IMR-90 (cell line): ENCODE measurements at regions not wholly inside any gene's neighbourhood (a gene's known extent, or its start where the extent isn't known, plus 50 kb on each side); places are given as distances from the start of the nearest gene placed in this dataset.

Experiments used
- ATAC-seq: fragments of 200-7000 bp; cut with Tn5 transposase; 2 replicates; pipeline ENCODE4 v1.9.1; 2020; ENCODE audit warnings: low read depth, mild to moderate bottlenecking, moderate library complexity
- BruUV-seq: library from RNA; stranded (reverse); fragments of 400-500 nt; replicated peaks from 2 replicates; lab custom pipeline; 2021; lab: Mats Ljungman, UMichigan
- CTCF ChIA-PET: fragments of 300-600 bp; formaldehyde crosslinking; extraction: SDS; loops from one replicate; lab custom pipeline; 2021; ENCODE audit warnings: antibody characterized with exemption; lab: Yijun Ruan, JAX
- POLR2A ChIA-PET: fragments of 300-600 bp; sonication (Branson Sonifier 250); formaldehyde crosslinking; loops from one replicate; lab custom pipeline; 2022; ENCODE audit warnings: antibody characterized with exemption; ENCODE audit not compliant: unreplicated experiment; lab: Charles Lee
- DNase-seq: peaks from one replicate; pipeline ENCODE4 v3.0.0; 2013
- H2AFZ ChIP-seq: replicated peaks from 2 replicates; pipeline ENCODE3; 2013; ENCODE audit warnings: low read length, mild to moderate bottlenecking; ENCODE audit not compliant: poor library complexity
- H2AK5ac ChIP-seq: 2 replicates; pipeline ENCODE4 v1.6.1; 2013; ENCODE audit warnings: low read depth, low read length, inconsistent platforms
- H2AK9ac ChIP-seq: replicated peaks from 2 replicates; pipeline ENCODE3; 2013; ENCODE audit warnings: mild to moderate bottlenecking, low read depth, low read length, moderate library complexity; ENCODE audit not compliant: poor library complexity
- H2BK120ac ChIP-seq: 2 replicates; pipeline ENCODE4 v1.6.1; 2013; ENCODE audit warnings: low read depth, low read length, inconsistent platforms
- H2BK15ac ChIP-seq: 3 replicates; pipeline ENCODE4 v1.6.1; 2013; ENCODE audit warnings: low read depth, low read length, inconsistent platforms
- H2BK20ac ChIP-seq: 2 replicates; pipeline ENCODE4 v1.6.1; 2013; ENCODE audit warnings: low read depth, mild to moderate bottlenecking, inconsistent platforms, low read length, moderate library complexity
- H2BK5ac ChIP-seq: 2 replicates; pipeline ENCODE4 v1.6.1; 2013; ENCODE audit warnings: mild to moderate bottlenecking, low read depth, low read length, inconsistent platforms; ENCODE audit not compliant: poor library complexity, severe bottlenecking
- H3K14ac ChIP-seq: replicated peaks from 2 replicates; pipeline ENCODE4 v1.6.1; 2013; ENCODE audit warnings: low read depth, low read length, inconsistent platforms
- H3K18ac ChIP-seq: 2 replicates; pipeline ENCODE4 v1.6.1; 2013; ENCODE audit warnings: low read depth, low read length, control low read depth
- H3K23ac ChIP-seq: 2 replicates; pipeline ENCODE4 v1.6.1; 2013; ENCODE audit warnings: low read depth, low read length, inconsistent platforms
- H3K27ac ChIP-seq: 2 replicates; pipeline ENCODE4 v1.5.1; 2013; ENCODE audit warnings: mild to moderate bottlenecking, control low read depth, low read length; ENCODE audit not compliant: insufficient read depth
- H3K27me3 ChIP-seq: 2 replicates; pipeline ENCODE4 v1.6.1; 2013; ENCODE audit warnings: low read length; ENCODE audit not compliant: control insufficient read depth, insufficient read depth
- H3K36me3 ChIP-seq: 2 replicates; pipeline ENCODE4 v1.6.1; 2013; ENCODE audit warnings: low read length, mixed read lengths; ENCODE audit not compliant: control insufficient read depth, insufficient read depth
- H3K4ac ChIP-seq: 2 replicates; pipeline ENCODE4 v1.6.1; 2013; ENCODE audit warnings: low read depth, low read length, inconsistent platforms
- H3K4me1 ChIP-seq: 2 replicates; pipeline ENCODE4 v1.6.1; 2013; ENCODE audit warnings: low read length, mixed read lengths; ENCODE audit not compliant: control insufficient read depth, insufficient read depth
- H3K4me2 ChIP-seq: 2 replicates; pipeline ENCODE4 v1.6.1; 2013; ENCODE audit warnings: low read depth, mild to moderate bottlenecking, control low read depth, low read length, moderate library complexity
- H3K4me3 ChIP-seq: 2 replicates; pipeline ENCODE4 v1.5.1; 2013; ENCODE audit warnings: low read depth, mild to moderate bottlenecking, control low read depth, low read length, moderate library complexity; ENCODE audit not compliant: insufficient read depth
- H3K56ac ChIP-seq: 2 replicates; pipeline ENCODE4 v1.6.1; 2013; ENCODE audit warnings: low read length, inconsistent platforms; ENCODE audit not compliant: insufficient read depth; ENCODE audit errors: extremely low read depth
- H3K79me1 ChIP-seq, 2 experiments: 2 replicates each; pipeline ENCODE4 v1.6.1; 2013; ENCODE audit warnings: low read length in 2 of 2, inconsistent platforms in 1 of 2, low read depth in 1 of 2
- H3K9ac ChIP-seq: 2 replicates; pipeline ENCODE4 v1.6.1; 2013; ENCODE audit warnings: low read depth, low read length, control low read depth
- H3K9me1 ChIP-seq: 2 replicates; pipeline ENCODE4 v1.6.1; 2013; ENCODE audit warnings: low read length, inconsistent platforms; ENCODE audit not compliant: insufficient read depth
- H3K9me3 ChIP-seq: 2 replicates; pipeline ENCODE4 v1.6.1; 2013; ENCODE audit warnings: low read length; ENCODE audit not compliant: control insufficient read depth, insufficient read depth
- H4K20me1 ChIP-seq: 2 replicates; pipeline ENCODE4 v1.6.1; 2013; ENCODE audit warnings: low read length, inconsistent platforms; ENCODE audit not compliant: insufficient read depth
- H4K5ac ChIP-seq: 2 replicates; pipeline ENCODE4 v1.6.1; 2013; ENCODE audit warnings: mild to moderate bottlenecking, low read depth, low read length, control low read depth
- H4K8ac ChIP-seq, 2 experiments: 2 replicates each; pipeline ENCODE4 v1.6.1; 2013; ENCODE audit warnings: low read depth in 2 of 2, low read length in 2 of 2, control low read depth in 1 of 2, inconsistent platforms in 1 of 2
- H4K91ac ChIP-seq: 2 replicates; pipeline ENCODE4 v1.6.1; 2013; ENCODE audit warnings: low read depth, low read length, inconsistent platforms; ENCODE audit not compliant: insufficient read depth
- BHLHE40 ChIP-seq: fragments of 150-350 bp; IDR thresholded peaks from 2 replicates; pipeline ENCODE4 v1.6.1; 2016; ENCODE audit warnings: mild to moderate bottlenecking, low read depth, low read length
- CEBPB ChIP-seq: IDR thresholded peaks from 2 replicates; pipeline ENCODE4 v1.6.1; 2012; ENCODE audit warnings: low read depth, low read length, improper control_type of control experiment
- CHD1 ChIP-seq: IDR thresholded peaks from 2 replicates; pipeline ENCODE4 v1.6.1; 2012; ENCODE audit warnings: low read depth, low read length, improper control_type of control experiment
- CTCF ChIP-seq: conservative IDR thresholded peaks from 2 replicates; pipeline ENCODE4 v1.5.1; 2012; ENCODE audit warnings: mild to moderate bottlenecking, low read depth, low read length, improper control_type of control experiment
- ELK1 ChIP-seq: fragments of 150-350 bp; IDR thresholded peaks from 2 replicates; pipeline ENCODE4 v1.6.1; 2016; ENCODE audit warnings: low read depth, mild to moderate bottlenecking, low read length, moderate library complexity, borderline replicate concordance
- FOS ChIP-seq: fragments of 150-350 bp; IDR thresholded peaks from 2 replicates; pipeline ENCODE4 v1.6.1; 2016; ENCODE audit warnings: low read depth, low read length
- MAFK ChIP-seq: IDR thresholded peaks from 2 replicates; pipeline ENCODE4 v1.6.1; 2012; ENCODE audit warnings: low read depth, low read length, improper control_type of control experiment
- MAZ ChIP-seq: IDR thresholded peaks from 2 replicates; pipeline ENCODE4 v1.6.1; 2012; ENCODE audit warnings: low read depth, mild to moderate bottlenecking, low read length, improper control_type of control experiment, moderate library complexity, borderline replicate concordance
- MXI1 ChIP-seq: IDR thresholded peaks from 2 replicates; pipeline ENCODE4 v1.6.1; 2012; ENCODE audit warnings: low read depth, mild to moderate bottlenecking, low read length, moderate library complexity, borderline replicate concordance
- NFE2L2 ChIP-seq: fragments of 150-350 bp; IDR thresholded peaks from 2 replicates; pipeline ENCODE4 v1.6.1; 2016; ENCODE audit warnings: low read depth, mild to moderate bottlenecking, low read length
- POLR2A ChIP-seq: IDR thresholded peaks from 2 replicates; pipeline ENCODE4 v1.6.1; 2012; ENCODE audit warnings: mild to moderate bottlenecking, low read depth, low read length
- RAD21 ChIP-seq: IDR thresholded peaks from 2 replicates; pipeline ENCODE4 v1.6.1; 2012; ENCODE audit warnings: low read length, improper control_type of control experiment
- RCOR1 ChIP-seq: IDR thresholded peaks from 2 replicates; pipeline ENCODE4 v1.6.1; 2012; ENCODE audit warnings: mild to moderate bottlenecking, low read length, improper control_type of control experiment; ENCODE audit not compliant: insufficient replicate concordance
- RFX5 ChIP-seq: IDR thresholded peaks from 2 replicates; pipeline ENCODE4 v1.8.0; 2012; ENCODE audit warnings: low read depth, mild to moderate bottlenecking, low read length, moderate library complexity
- USF2 ChIP-seq: fragments of 150-350 bp; IDR thresholded peaks from 2 replicates; pipeline ENCODE4 v1.6.1; 2017; ENCODE audit warnings: mild to moderate bottlenecking, antibody characterized with exemption, low read length, low read depth
- WGBS, 2 experiments: methylation state at CpG; one replicate each; pipeline versions ENCODE4 v1.1.5 to v1.1.7; 2013; ENCODE audit warnings: missing lambda C conversion rate in 2 of 2; ENCODE audit not compliant: insufficient read length in 1 of 2; ENCODE audit errors: extremely low coverage in 2 of 2; 5-methylcytosine and 5-hydroxymethylcytosine counted together
- dilution Hi-C: fragments of 300-500 bp; cut with HindIII; formaldehyde crosslinking; loops from one replicate; pipeline ENCODE4 v1.14.3; 2018; ENCODE audit warnings: low sequenced_read_pairs; ENCODE audit not compliant: unreplicated experiment
- in situ Hi-C: fragments of 300-500 bp; cut with MboI; formaldehyde crosslinking; loops from 3 replicates; pipeline ENCODE4 v1.14.3; 2019; ENCODE audit warnings: low sequenced_read_pairs, inconsistent platforms, mixed read lengths
- intact Hi-C: fragments of 100-400 bp; cut with micrococcal nuclease; formaldehyde crosslinking; loops from 2 replicates; pipeline ENCODE4 v1.10.0; 2022

GRCh38 chr4:167713756-167714155, 378.6 kb upstream of the ANXA10 start:
- Histone ChIP-seq H2BK20ac (no peak overlapping the region), H2AK9ac (no peak overlapping the region), H3K4me3 (no peak overlapping the region), H3K36me3 (no peaks in the 10 kb centered on the region), H3K27me3 (no peaks in the 10 kb centered on the region), H3K4ac (no peak overlapping the region), H2AFZ (no peak overlapping the region), H4K20me1 (no peaks in the 10 kb centered on the region), H3K9me3 (no peaks in the 10 kb centered on the region), H4K91ac (no peak overlapping the region), H2BK5ac (no peak overlapping the region), H3K27ac (no peak overlapping the region), H4K8ac (no peak overlapping the region), H3K9ac (no peak overlapping the region), H4K5ac (no peak overlapping the region), H3K4me2 (no peak overlapping the region), H3K56ac (no peak overlapping the region), H3K18ac (no peak overlapping the region), H3K14ac (no peak overlapping the region), H3K9me1 (no peaks in the 10 kb centered on the region), H3K4me1 (no peaks in the 10 kb centered on the region), H3K79me1 (no peaks in the 10 kb centered on the region), H3K23ac (no peak overlapping the region), H2AK5ac (no peak overlapping the region), H2BK15ac (no peak overlapping the region), H2BK120ac (no peak overlapping the region)
- no peak for DNase-seq
- intact Hi-C loops (no loop called here), dilution Hi-C loops (no loop called here), in situ Hi-C loops (no loop called here)
- no peak for ATAC-seq
- no TSS peak for BruUV-seq
- TF ChIP-seq MAFK: no peak
- no peak for TF ChIP-seq CEBPB
- no peak for TF ChIP-seq MAZ
- no peak for TF ChIP-seq RFX5
- no peak for TF ChIP-seq CTCF
- TF ChIP-seq RAD21: no peak
- TF ChIP-seq BHLHE40: no peak
- TF ChIP-seq FOS: no peak
- TF ChIP-seq CHD1: no peak
- TF ChIP-seq RCOR1: no peak
- TF ChIP-seq MXI1: no peak
- TF ChIP-seq NFE2L2: no peak
- no peak for TF ChIP-seq POLR2A
- no peak for TF ChIP-seq ELK1
- no peak for TF ChIP-seq USF2
- ChIA-PET POLR2A (no interaction called here), CTCF (no interaction called here)
- WGBS, 2 experiments: 40% methylated on average over 1 of the region's 1 CpG; no CpG with 5 or more reads in 1 of the 2 experiments
